Activated CD4-positive, alpha-beta T cell treated with anti-CD3 and anti-CD28 coated beads, Interleukin-2, amount 50 U/mL, for 24 hours (primary cell): ENCODE measurements at regions not wholly inside any gene's neighbourhood (a gene's known extent, or its start where the extent isn't known, plus 50 kb on each side); places are given as distances from the start of the nearest gene placed in this dataset.

Source experiments
- DNase-seq, 2 donors: peaks; one replicate each; pipeline ENCODE4 v3.0.0-alpha.2; 2020; ENCODE audit warnings: low read depth in 1 of 2, low spot score in 1 of 2

- no peak for DNase-seq
Measured at GRCh38 chr13:111515307-111515617, 194.8 kb downstream of the TEX29 start.

GRCh38 chr13:111515635-111516034 is 195.2 kb downstream of the TEX29 start:
- DNase-seq, result no peak

- DNase-seq, result no peak
Measured at GRCh38 chr13:111516712-111517640, 196.5 kb downstream of the TEX29 start.

GRCh38 chr13:111517641-111518010 is 197.2 kb downstream of the TEX29 start:
- DNase-seq, result no peak

GRCh38 chr13:111518161-111518792 is 197.8 kb downstream of the TEX29 start:
- DNase-seq, result no peak

GRCh38 chr13:111519041-111519440 is 198.6 kb downstream of the TEX29 start:
- DNase-seq, result no peak

GRCh38 chr13:111519490-111520170 is 199.2 kb downstream of the TEX29 start:
- no peak for DNase-seq

GRCh38 chr13:111521030-111521429 is 200.6 kb downstream of the TEX29 start:
- DNase-seq, result no peak

- DNase-seq, result no peak
Measured at GRCh38 chr13:111521691-111522229, 201.3 kb downstream of the TEX29 start.

GRCh38 chr13:111525320-111526118 is 205.1 kb downstream of the TEX29 start:
- no peak for DNase-seq

GRCh38 chr13:111526922-111527321 is 206.5 kb downstream of the TEX29 start:
- no peak for DNase-seq

- no peak for DNase-seq
Measured at GRCh38 chr13:111527614-111528229, 207.3 kb downstream of the TEX29 start.

- DNase-seq, result no peak
Measured at GRCh38 chr13:111528513-111528912, 208.1 kb downstream of the TEX29 start.

- DNase-seq, result no peak
Measured at GRCh38 chr13:111530137-111530870, 209.9 kb downstream of the TEX29 start.

GRCh38 chr13:111531505-111531904 is 211.1 kb downstream of the TEX29 start:
- no peak for DNase-seq

- DNase-seq, result no peak
Measured at GRCh38 chr13:111532111-111532510, 211.7 kb downstream of the TEX29 start.

GRCh38 chr13:111533900-111534683 is 213.7 kb downstream of the TEX29 start:
- no peak for DNase-seq

- no peak for DNase-seq
Measured at GRCh38 chr13:111534751-111535522, 214.5 kb downstream of the TEX29 start.

- DNase-seq, result no peak
Measured at GRCh38 chr13:111535523-111535811, 215.0 kb downstream of the TEX29 start.
